A549 (cell line): ENCODE measurements at regions not wholly inside any gene's neighbourhood (a gene's known extent, or its start where the extent isn't known, plus 50 kb on each side); places are given as distances from the start of the nearest gene placed in this dataset.

Experiments used
- ATAC-seq, 2 experiments: fragments of 200-7000 bp in 1 of 2; fragments of >200 bp in 1 of 2; cut with Nextera tagmentation in 1 of 2; cut with Tn5 transposase in 1 of 2; 3 replicates each; pipeline versions ENCODE4 v1.8.0 to v1.9.1; 2018 to 2020; ENCODE audit warnings: mild to moderate bottlenecking in 1 of 2, moderate library complexity in 1 of 2
- CTCF ChIA-PET: fragments of 300-600 bp; sonication (Branson Sonifier 250); formaldehyde crosslinking; extraction: SDS; loops from one replicate; lab custom pipeline; 2021; ENCODE audit warnings: antibody characterized with exemption, inconsistent platforms; lab: Yijun Ruan, JAX
- POLR2A ChIA-PET: fragments of 350-600 bp; formaldehyde crosslinking; extraction: SDS; loops from one replicate; lab custom pipeline; 2021; ENCODE audit warnings: antibody characterized with exemption, inconsistent platforms; lab: Yijun Ruan, JAX
- DNase-seq, 2 experiments: peaks; one replicate each; pipeline versions ENCODE4 v3.0.0 to v3.0.0-alpha.2; 2011 to 2016; ENCODE audit warnings: low read depth in 1 of 2, low spot score in 1 of 2
- FAIRE-seq: peaks from 2 replicates; lab custom pipeline; 2011; peaks lifted over from hg19 to GRCh38; lab: Jason Lieb, UNC
- H3K27ac ChIP-seq, 2 experiments: fragments of >200 bp; sonication (Bioruptor Twin); formaldehyde crosslinking; 3 replicates each; pipeline ENCODE4 v1.5.1; 2016 to 2017
- H3K4me1 ChIP-seq: fragments of >200 bp; sonication (Bioruptor Twin); formaldehyde crosslinking; 3 replicates; pipeline ENCODE4 v1.6.1; 2016
- H3K4me2 ChIP-seq: fragments of >200 bp; sonication (Bioruptor Twin); formaldehyde crosslinking; 3 replicates; pipeline ENCODE4 v1.6.1; 2016
- H3K4me3 ChIP-seq: fragments of >200 bp; sonication (Bioruptor Twin); formaldehyde crosslinking; 3 replicates; pipeline ENCODE4 v1.5.1; 2016
- H3K9me3 ChIP-seq: fragments of >200 bp; sonication (Bioruptor Twin); formaldehyde crosslinking; 3 replicates; pipeline ENCODE4 v1.6.1; 2016
- CHD4 ChIP-seq: fragments of 200-600 bp; sonication (generic); IDR thresholded peaks from 2 replicates; pipeline ENCODE4 v1.6.1; 2016; ENCODE audit warnings: antibody characterized with exemption, mild to moderate bottlenecking, borderline replicate concordance
- EHF ChIP-seq: fragments of 250-450 bp; sonication (Bioruptor Pico); IDR thresholded peaks from 2 replicates; pipeline ENCODE4 v1.5.0; 2020; ENCODE audit warnings: mild to moderate bottlenecking
- EHMT2 ChIP-seq: fragments of 200-600 bp; sonication (generic); IDR thresholded peaks from 2 replicates; pipeline ENCODE4 v1.6.1; 2016; ENCODE audit warnings: antibody characterized with exemption, low read depth, mild to moderate bottlenecking, moderate library complexity
- ELK1 ChIP-seq: fragments of 150-350 bp; IDR thresholded peaks from 2 replicates; pipeline ENCODE4 v1.6.1; 2014; ENCODE audit warnings: low read depth, mild to moderate bottlenecking, low read length
- FOSB ChIP-seq: fragments of 250-450 bp; sonication (Bioruptor Pico); IDR thresholded peaks from 2 replicates; pipeline ENCODE4 v1.5.0; 2020; ENCODE audit warnings: mild to moderate bottlenecking, moderate library complexity
- FOXS1 ChIP-seq: fragments of 250-450 bp; sonication (Bioruptor Pico); IDR thresholded peaks from 2 replicates; pipeline ENCODE4 v1.5.0; 2020; ENCODE audit warnings: mild to moderate bottlenecking, moderate library complexity
- HES2 ChIP-seq: fragments of >200 bp; sonication (Bioruptor Twin); formaldehyde crosslinking; IDR thresholded peaks from 2 replicates; pipeline ENCODE4 v1.6.1; 2016
- HEYL ChIP-seq: fragments of 250-450 bp; sonication (Bioruptor Pico); IDR thresholded peaks from 2 replicates; pipeline ENCODE4 v1.8.0; 2021; ENCODE audit warnings: mild to moderate bottlenecking, moderate library complexity
- HOXA7 ChIP-seq: fragments of 250-450 bp; sonication (Bioruptor Pico); IDR thresholded peaks from 2 replicates; pipeline ENCODE4 v1.5.0; 2020; ENCODE audit warnings: mild to moderate bottlenecking, moderate library complexity
- HOXB5 ChIP-seq: fragments of 250-450 bp; sonication (Bioruptor Pico); IDR thresholded peaks from 2 replicates; pipeline ENCODE4 v1.5.0; 2020; ENCODE audit warnings: mild to moderate bottlenecking, moderate library complexity
- KDM5A ChIP-seq: fragments of 200-600 bp; sonication (generic); IDR thresholded peaks from 2 replicates; pipeline ENCODE4 v1.6.1; 2016; ENCODE audit warnings: antibody characterized with exemption, mild to moderate bottlenecking
- MAFK ChIP-seq: fragments of 450-650 bp; IDR thresholded peaks from 2 replicates; pipeline ENCODE4 v1.6.1; 2014; ENCODE audit not compliant: partially characterized antibody
- NFE2L2 ChIP-seq: fragments of 150-350 bp; conservative IDR thresholded peaks from 2 replicates; pipeline ENCODE4 v1.6.1; 2014; ENCODE audit warnings: low read length
- NPAS2 ChIP-seq: fragments of 250-450 bp; sonication (Bioruptor Pico); IDR thresholded peaks from 2 replicates; pipeline ENCODE4 v1.8.0; 2022; ENCODE audit warnings: mild to moderate bottlenecking, moderate library complexity, borderline replicate concordance
- PHF8 ChIP-seq: fragments of 200-600 bp; sonication (generic); IDR thresholded peaks from 2 replicates; pipeline ENCODE4 v1.6.1; 2016; ENCODE audit warnings: low read depth, mild to moderate bottlenecking, antibody characterized with exemption, moderate library complexity, borderline replicate concordance
- POLR2A ChIP-seq: IDR thresholded peaks from 2 replicates; pipeline ENCODE4 v1.6.1; 2012; ENCODE audit warnings: mild to moderate bottlenecking, low read length
- RAD21 ChIP-seq, 2 experiments: fragments of >200 bp in 1 of 2; sonication (Bioruptor Twin) in 1 of 2; formaldehyde crosslinking in 1 of 2; IDR thresholded peaks in 1 of 2; conservative IDR thresholded peaks in 1 of 2; 2 replicates in 1 of 2; 3 replicates in 1 of 2; pipeline ENCODE4 v1.6.1; 2012 to 2018; ENCODE audit warnings: inconsistent platforms in 1 of 2
- RARB ChIP-seq: fragments of 250-450 bp; sonication (Bioruptor Pico); IDR thresholded peaks from 2 replicates; pipeline ENCODE4 v1.8.0; 2021; ENCODE audit warnings: mild to moderate bottlenecking, moderate library complexity
- REST ChIP-seq: fragments of 200-600 bp; sonication (generic); IDR thresholded peaks from 2 replicates; pipeline ENCODE4 v1.6.1; 2016; ENCODE audit warnings: antibody characterized with exemption, mild to moderate bottlenecking, moderate library complexity
- RFX5 ChIP-seq: fragments of 450-650 bp; IDR thresholded peaks from 2 replicates; pipeline ENCODE4 v1.7.1; 2014; ENCODE audit warnings: antibody characterized with exemption, mild to moderate bottlenecking, moderate library complexity
- SREBF2 ChIP-seq: fragments of 450-650 bp; IDR thresholded peaks from 2 replicates; pipeline ENCODE4 v1.6.1; 2014; ENCODE audit warnings: mild to moderate bottlenecking, moderate library complexity
- TP53 ChIP-seq: fragments of 250-450 bp; sonication (Bioruptor Pico); IDR thresholded peaks from 2 replicates; pipeline ENCODE4 v1.5.0; 2021; ENCODE audit warnings: mild to moderate bottlenecking, moderate library complexity
- USF2 ChIP-seq: fragments of 450-650 bp; IDR thresholded peaks from 2 replicates; pipeline ENCODE4 v1.6.1; 2014; ENCODE audit warnings: antibody characterized with exemption
- WGBS: methylation state at CpG from one replicate; pipeline ENCODE4 v1.1.6; 2017; ENCODE audit errors: missing lambda C conversion rate; 5-methylcytosine and 5-hydroxymethylcytosine counted together

- CTCF ChIA-PET = interaction anchor here (1.2 kb wide), 1 partner anchor 33 kb away, joined by 4 read pairs; no protein-coding TSS in a partner anchor
- DNase-seq = no peak
- Histone ChIP-seq H3K4me3 (no peak overlapping the region), H3K27ac (no peak overlapping the region), H3K4me1 (no peaks in the 10 kb centered on the region), H3K4me2 (no peak overlapping the region), H3K9me3 (no peaks in the 10 kb centered on the region)
- TF ChIP-seq FOSB (no peak), EHF (CRISPR knock-in tag) (no peak), TP53 (CRISPR knock-in tag) (no peak), HOXB5 (CRISPR knock-in tag) (no peak), POLR2A (no peak), HOXA7 (no peak), MAFK (no peak), HEYL (CRISPR knock-in tag) (no peak), RFX5 (no peak), CHD4 (no peak), RARB (no peak), HES2 (no peak), RAD21 (conservative IDR thresholded peaks at IDR 0.05 in 1 of 2, IDR thresholded peaks at IDR 0.05 in 1 of 2) (no peak), USF2 (no peak), EHMT2 (no peak), FOXS1 (no peak), NFE2L2 (no peak), NPAS2 (no peak), SREBF2 (no peak)
- POLR2A ChIA-PET = no interaction called here
- WGBS = 77% methylated on average over 2 of the region's 2 CpGs
- no peak for FAIRE-seq
- ATAC-seq = no peak
Measured at GRCh38 chr1:65674522-65674921, 118.2 kb upstream of the PDE4B start.

GRCh38 chr1:65679773-65680172 is 112.9 kb upstream of the PDE4B start:
- no peaks in the 10 kb centered on the region for H3K9me3 ChIP-seq
- no peak overlapping the region for H3K27ac ChIP-seq
- no peak for TF ChIP-seq POLR2A
- POLR2A ChIA-PET = no interaction called here
- FAIRE-seq (no peak), DNase-seq (no peak), ATAC-seq (no peak)
- CTCF ChIA-PET = interaction anchor here (1.4 kb wide), 1 partner anchor 8 kb away, joined by 6 read pairs; no protein-coding TSS in a partner anchor
- no peak overlapping the region for H3K4me2 ChIP-seq
- H3K4me1 ChIP-seq = no peaks in the 10 kb centered on the region
- H3K4me3 ChIP-seq = no peak overlapping the region
- 65% methylated on average over 4 of the region's 4 CpGs for WGBS

GRCh38 chr1:65681096-65681495 is 111.6 kb upstream of the PDE4B start:
- Histone ChIP-seq H3K4me2 (no peak overlapping the region), H3K4me1 (no peaks in the 10 kb centered on the region), H3K27ac (no peak overlapping the region), H3K4me3 (no peak overlapping the region), H3K9me3 (no peaks in the 10 kb centered on the region)
- no peak for TF ChIP-seq RARB
- TF ChIP-seq PHF8 = no peak
- no peak for TF ChIP-seq REST
- TF ChIP-seq KDM5A = no peak
- no peak for TF ChIP-seq ELK1
- 26% methylated on average over 6 of the region's 6 CpGs for WGBS
- ChIA-PET CTCF (no interaction called here), POLR2A (no interaction called here)
- no peak for FAIRE-seq
- no peak for DNase-seq
- no peak for ATAC-seq
